ENCODE measurements at regions not wholly inside any gene's neighbourhood (a gene's known extent, or its start where the extent isn't known, plus 50 kb on each side); places are given as distances from the start of the nearest gene placed in this dataset.
"Not testable (repeated sequence)": the region's sequence is repeated elsewhere in the genome, so short reads cannot be mapped to it uniquely, and the experiment has no call there.

GRCh38 chr6:26928190-26928589 lies 268.6 kb upstream of the ZNF322 start:
- H3K4me2 ChIP-seq (ENCODE audit: low read length); H3K36me3 ChIP-seq (ENCODE audit: control insufficient read depth, insufficient read depth, low read length): not testable (repeated sequence)

GRCh38 chr6:26937258-26937657 lies 277.7 kb upstream of the ZNF322 start:
- H3K4me3 ChIP-seq (ENCODE audit: low read depth, low read length); H3K9me3 ChIP-seq (ENCODE audit: control insufficient read depth, low read length); H3K4me2 ChIP-seq (ENCODE audit: low read length); H3K36me3 ChIP-seq (ENCODE audit: control insufficient read depth, insufficient read depth, low read length); H3K27ac ChIP-seq; H3K9ac ChIP-seq; H3K27me3 ChIP-seq (ENCODE audit: control insufficient read depth, insufficient read depth, low read length); H3K4me1 ChIP-seq; H3K79me2 ChIP-seq; H2AFZ ChIP-seq: not testable (repeated sequence)

More at GRCh38 chr6:26928190-26928589, 268.6 kb upstream of the ZNF322 start:
- H3K4me1 ChIP-seq; H3K9ac ChIP-seq; H2AFZ ChIP-seq; H3K27me3 ChIP-seq (ENCODE audit: control insufficient read depth, insufficient read depth, low read length); H3K4me3 ChIP-seq (ENCODE audit: low read depth, low read length); H3K79me2 ChIP-seq; H3K27ac ChIP-seq; H3K9me3 ChIP-seq (ENCODE audit: control insufficient read depth, low read length): not testable (repeated sequence)

- not testable (repeated sequence) for H3K9ac ChIP-seq; H3K4me1 ChIP-seq; H3K27me3 ChIP-seq (ENCODE audit: control insufficient read depth, insufficient read depth, low read length); H3K4me2 ChIP-seq (ENCODE audit: low read length); H2AFZ ChIP-seq; H3K79me2 ChIP-seq; H3K36me3 ChIP-seq (ENCODE audit: control insufficient read depth, insufficient read depth, low read length); H3K9me3 ChIP-seq (ENCODE audit: control insufficient read depth, low read length); H3K27ac ChIP-seq; H3K4me3 ChIP-seq (ENCODE audit: low read depth, low read length)
Observed at GRCh38 chr6:26951211-26951610, 291.7 kb upstream of the ZNF322 start.

DNA sequence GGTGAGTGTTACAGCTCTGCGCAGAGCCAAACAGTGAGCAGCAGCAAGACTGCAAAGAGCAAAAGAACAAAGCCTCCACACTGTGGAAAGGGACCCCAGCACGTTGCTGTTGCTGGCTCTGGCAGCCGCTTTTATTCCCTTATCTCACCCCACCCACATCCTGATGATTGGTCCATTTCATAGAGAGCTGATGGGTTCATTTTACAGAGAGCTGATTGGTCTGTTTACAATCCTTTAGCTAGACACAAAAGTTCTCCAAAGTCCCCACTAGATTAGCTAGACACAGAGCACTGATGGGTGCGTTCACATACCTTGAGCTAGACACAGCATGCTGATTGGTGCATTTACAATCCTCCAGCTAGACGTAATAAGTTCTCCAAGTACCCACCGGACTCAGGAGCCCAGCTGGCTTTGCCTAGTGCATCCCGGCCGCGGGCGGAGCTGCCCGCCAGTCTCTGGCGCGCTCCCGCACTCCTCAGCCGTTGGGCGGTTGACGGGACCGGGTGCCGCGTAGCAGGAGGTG lies 291.4 kb upstream of the PRSS16 start:
- H3K79me2 ChIP-seq; H3K36me3 ChIP-seq (ENCODE audit: control insufficient read depth, insufficient read depth, low read length); H3K4me1 ChIP-seq; H3K9me3 ChIP-seq (ENCODE audit: control insufficient read depth, low read length); H3K27me3 ChIP-seq (ENCODE audit: control insufficient read depth, insufficient read depth, low read length); H3K4me2 ChIP-seq (ENCODE audit: low read length); H3K9ac ChIP-seq: not testable (repeated sequence)
- H2AFZ ChIP-seq: peak overlapping the region; percentile 86
- H3K4me3 ChIP-seq (ENCODE audit: low read depth, low read length): peak overlapping the region; percentile 53
- H3K27ac ChIP-seq: peak overlapping the region; percentile 51

DNA sequence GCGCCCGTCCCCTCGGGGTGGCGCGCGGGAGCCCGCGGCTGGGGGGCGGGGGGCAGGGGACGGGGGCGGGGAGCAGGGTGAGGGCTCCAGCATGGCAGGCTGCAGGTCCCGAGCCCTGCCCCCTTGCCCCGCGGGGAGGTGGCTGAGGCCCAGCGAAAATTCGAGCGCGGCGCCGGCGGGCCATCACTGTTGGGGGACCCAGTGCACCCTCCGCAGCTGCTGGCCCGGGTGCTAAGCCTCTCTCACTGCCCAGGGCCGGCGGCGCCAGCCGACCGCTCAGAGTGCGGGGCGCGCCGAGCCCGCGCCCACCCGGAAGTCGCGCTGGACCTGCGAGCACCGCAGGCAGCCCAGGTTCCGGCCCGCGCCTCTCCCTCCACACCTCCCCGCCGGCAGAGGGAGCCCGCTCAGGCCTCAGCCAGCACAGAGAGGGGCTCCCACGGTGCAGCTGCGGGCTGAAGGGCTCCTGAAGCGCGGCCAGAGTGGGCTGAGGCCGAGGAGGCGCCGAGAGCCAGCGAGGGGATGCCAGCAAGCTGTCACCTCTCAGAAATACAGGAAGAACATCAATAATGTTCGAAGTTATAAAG lies 290.8 kb upstream of the PRSS16 start:
- Histone ChIP-seq H2AFZ (peak overlapping the region; percentile 90), H3K4me3 (ENCODE audit: low read depth, low read length) (peak overlapping the region; percentile 42), H3K4me2 (ENCODE audit: low read length) (peak overlapping the region; percentile 35), H3K27ac (peak overlapping the region; percentile 78)
- not testable (repeated sequence) for H3K9me3 ChIP-seq (ENCODE audit: control insufficient read depth, low read length); H3K9ac ChIP-seq; H3K4me1 ChIP-seq; H3K79me2 ChIP-seq; H3K36me3 ChIP-seq (ENCODE audit: control insufficient read depth, insufficient read depth, low read length); H3K27me3 ChIP-seq (ENCODE audit: control insufficient read depth, insufficient read depth, low read length)
- TF ChIP-seq CTCF (IDR thresholded peaks at IDR 0.05): peak; percentile 74

GRCh38 chr6:26957399-26958127 lies 289.9 kb upstream of the PRSS16 start:
- Histone ChIP-seq H2AFZ (peak overlapping the region; percentile 90), H3K4me3 (ENCODE audit: low read depth, low read length) (peak overlapping the region; percentile 42), H3K27ac (peak overlapping the region; percentile 78)
- H3K27me3 ChIP-seq (ENCODE audit: control insufficient read depth, insufficient read depth, low read length); H3K4me2 ChIP-seq (ENCODE audit: low read length); H3K9me3 ChIP-seq (ENCODE audit: control insufficient read depth, low read length); H3K79me2 ChIP-seq; H3K9ac ChIP-seq; H3K36me3 ChIP-seq (ENCODE audit: control insufficient read depth, insufficient read depth, low read length); H3K4me1 ChIP-seq: not testable (repeated sequence)

GRCh38 chr6:26961236-26961635 lies 286.3 kb upstream of the PRSS16 start:
- H3K4me3 ChIP-seq (ENCODE audit: low read depth, low read length); H3K36me3 ChIP-seq (ENCODE audit: control insufficient read depth, insufficient read depth, low read length); H3K27me3 ChIP-seq (ENCODE audit: control insufficient read depth, insufficient read depth, low read length); H3K79me2 ChIP-seq; H3K9me3 ChIP-seq (ENCODE audit: control insufficient read depth, low read length); H3K9ac ChIP-seq; H3K27ac ChIP-seq; H2AFZ ChIP-seq; H3K4me1 ChIP-seq; H3K4me2 ChIP-seq (ENCODE audit: low read length): not testable (repeated sequence)

Measured in parathyroid adenoma (tissue), 2 donors.